Mesenchymal stem cell (in vitro differentiated cells and primary cell): ENCODE measurements at regions not wholly inside any gene's neighbourhood (a gene's known extent, or its start where the extent isn't known, plus 50 kb on each side); places are given as distances from the start of the nearest gene placed in this dataset.

Experiments
- DNase-seq: peaks from one replicate; pipeline ENCODE4 v3.0.0-alpha.2; 2013
- H2AFZ ChIP-seq: one replicate; pipeline ENCODE4 v1.6.1; 2013; ENCODE audit warnings: low read depth, mild to moderate bottlenecking, control low read depth, inconsistent platforms, low read length, moderate library complexity
- H2AK5ac ChIP-seq: 2 replicates; pipeline ENCODE4 v1.6.1; 2013; ENCODE audit warnings: low read length, moderate library complexity, mild to moderate bottlenecking, inconsistent platforms; ENCODE audit not compliant: severe bottlenecking
- H2BK120ac ChIP-seq: one replicate; pipeline ENCODE4 v1.6.1; 2013; ENCODE audit warnings: low read depth, mild to moderate bottlenecking, inconsistent platforms, low read length, moderate library complexity
- H2BK12ac ChIP-seq, 2 experiments: one replicate each; pipeline ENCODE4 v1.6.1; 2013; ENCODE audit warnings: inconsistent platforms in 2 of 2, low read length in 2 of 2, mild to moderate bottlenecking in 2 of 2, moderate library complexity in 2 of 2, control low read depth in 1 of 2
- H2BK15ac ChIP-seq: one replicate; pipeline ENCODE4 v1.6.1; 2013; ENCODE audit warnings: mild to moderate bottlenecking, low read depth, inconsistent platforms; ENCODE audit not compliant: poor library complexity, severe bottlenecking
- H2BK5ac ChIP-seq: 2 replicates; pipeline ENCODE4 v1.6.1; 2013; ENCODE audit warnings: low read depth, mild to moderate bottlenecking, low read length, control low read depth, inconsistent platforms; ENCODE audit not compliant: poor library complexity, severe bottlenecking
- H3K14ac ChIP-seq, 2 experiments: one replicate each; pipeline ENCODE4 v1.6.1; 2013; ENCODE audit warnings: inconsistent platforms in 2 of 2, low read length in 2 of 2, control low read depth in 1 of 2, mild to moderate bottlenecking in 1 of 2, moderate library complexity in 1 of 2
- H3K18ac ChIP-seq, 2 experiments: one replicate each; pipeline ENCODE4 v1.6.1; 2013; ENCODE audit warnings: inconsistent platforms in 2 of 2, low read length in 2 of 2, control low read depth in 1 of 2, low read depth in 1 of 2, mild to moderate bottlenecking in 1 of 2
- H3K23ac ChIP-seq, 2 experiments: one replicate each; pipeline ENCODE4 v1.6.1; 2013; ENCODE audit warnings: inconsistent platforms in 2 of 2, low read length in 2 of 2, mild to moderate bottlenecking in 2 of 2, moderate library complexity in 2 of 2, control low read depth in 1 of 2
- H3K27ac ChIP-seq: 2 replicates; pipeline ENCODE4 v1.5.1; 2013; ENCODE audit warnings: mild to moderate bottlenecking, moderate library complexity, low read length, control low read depth, inconsistent platforms; ENCODE audit not compliant: poor library complexity, severe bottlenecking
- H3K27me3 ChIP-seq, 2 experiments: 2 replicates each; pipeline versions ENCODE4 v1.6.1 to v1.7.0; 2013; ENCODE audit warnings: low read length in 2 of 2, mild to moderate bottlenecking in 2 of 2, moderate library complexity in 2 of 2, control low read depth in 1 of 2, inconsistent platforms in 1 of 2; ENCODE audit not compliant: control insufficient read depth in 1 of 2, insufficient read depth in 1 of 2
- H3K36me3 ChIP-seq, 2 experiments: 2 replicates each; pipeline versions ENCODE4 v1.6.1 to v1.7.0; 2013; ENCODE audit warnings: low read length in 2 of 2, control low read depth in 1 of 2, inconsistent platforms in 1 of 2, low read depth in 1 of 2, mild to moderate bottlenecking in 1 of 2; ENCODE audit not compliant: insufficient read depth in 2 of 2, control insufficient read depth in 1 of 2
- H3K4ac ChIP-seq, 2 experiments: one replicate each; pipeline ENCODE4 v1.6.1; 2013; ENCODE audit warnings: inconsistent platforms in 2 of 2, low read length in 2 of 2, mild to moderate bottlenecking in 2 of 2, moderate library complexity in 2 of 2, control low read depth in 1 of 2, low read depth in 1 of 2
- H3K4me1 ChIP-seq: 2 replicates; pipeline ENCODE4 v1.6.1; 2013; ENCODE audit warnings: low read depth, low read length, control low read depth; ENCODE audit not compliant: control insufficient read depth, insufficient read depth
- H3K4me2 ChIP-seq: 2 replicates; pipeline ENCODE4 v1.6.1; 2013; ENCODE audit warnings: low read length, mild to moderate bottlenecking, inconsistent platforms; ENCODE audit not compliant: poor library complexity, severe bottlenecking
- H3K4me3 ChIP-seq, 2 experiments: 2 replicates each; pipeline versions ENCODE4 v1.5.1 to v1.7.0; 2013; ENCODE audit warnings: low read length in 2 of 2, mild to moderate bottlenecking in 2 of 2, control low read depth in 1 of 2, low read depth in 1 of 2; ENCODE audit not compliant: insufficient read depth in 1 of 2
- H3K79me1 ChIP-seq: replicated peaks from 2 replicates; pipeline ENCODE4 v1.6.1; 2013; ENCODE audit warnings: mild to moderate bottlenecking, control low read depth, low read length, inconsistent platforms; ENCODE audit not compliant: poor library complexity, severe bottlenecking
- H3K9ac ChIP-seq: 2 replicates; pipeline ENCODE4 v1.7.0; 2013; ENCODE audit warnings: mild to moderate bottlenecking, low read length, moderate library complexity
- H3K9me3 ChIP-seq: 2 replicates; pipeline ENCODE4 v1.7.0; 2013; ENCODE audit warnings: mild to moderate bottlenecking, low read length; ENCODE audit not compliant: control insufficient read depth
- H4K8ac ChIP-seq: one replicate; pipeline ENCODE4 v1.6.1; 2013; ENCODE audit warnings: inconsistent platforms, mild to moderate bottlenecking, low read length, moderate library complexity
- H4K91ac ChIP-seq: one replicate; pipeline ENCODE4 v1.6.1; 2013; ENCODE audit warnings: mild to moderate bottlenecking, low read length, inconsistent platforms
- WGBS: methylation state at CpG from one replicate; pipeline ENCODE4 v1.1.7; 2013; ENCODE audit warnings: mixed read lengths; 5-methylcytosine and 5-hydroxymethylcytosine counted together

DNA sequence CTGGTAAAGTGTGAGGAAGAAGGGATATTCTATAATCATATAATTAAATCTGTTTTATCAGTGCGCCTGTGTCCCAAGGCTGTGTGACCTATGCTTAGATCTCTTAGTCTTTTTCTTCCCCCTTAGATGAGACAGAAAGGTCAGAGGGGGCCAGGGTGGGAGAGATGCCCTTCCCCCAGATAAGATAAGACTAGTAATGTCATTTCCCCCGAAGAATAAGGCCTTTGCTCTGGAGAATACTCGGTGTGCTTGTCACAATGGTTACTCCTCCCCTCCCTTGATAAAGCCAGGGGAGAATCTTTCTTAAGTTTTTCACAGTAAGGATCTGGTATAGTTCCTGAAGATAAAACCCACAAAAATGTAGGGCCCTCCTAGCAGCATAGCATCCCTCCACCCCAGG, 1041.8 kb downstream of the SORCS3 start:
- H3K18ac ChIP-seq, result no peak overlapping the region
- no peaks in the 10 kb centered on the region for H3K4me1 ChIP-seq
- no peak overlapping the region for H4K8ac ChIP-seq
- H2BK15ac ChIP-seq, result no peak overlapping the region
- H3K9ac ChIP-seq, result no peak overlapping the region
- no peak overlapping the region for H2BK5ac ChIP-seq
- no peak overlapping the region for H4K91ac ChIP-seq
- H2AK5ac ChIP-seq, result no peak overlapping the region
- no peak overlapping the region for H3K23ac ChIP-seq
- H3K14ac ChIP-seq, result no peak overlapping the region
- 0% methylated on average over 1 of the region's 3 CpGs for WGBS
- no peak overlapping the region for H3K4me2 ChIP-seq
- no peaks in the 10 kb centered on the region for H3K79me1 ChIP-seq
- no peaks in the 10 kb centered on the region for H3K36me3 ChIP-seq
- peaks cover 8% of the 10 kb centered on the region for H3K9me3 ChIP-seq
- no peak overlapping the region for H2BK12ac ChIP-seq
- no peak for DNase-seq
- no peak overlapping the region for H2AFZ ChIP-seq
- H3K4me3 ChIP-seq, result no peak overlapping the region
- no peak overlapping the region for H2BK120ac ChIP-seq
- H3K27me3 ChIP-seq, result no peaks in the 10 kb centered on the region
- H3K27ac ChIP-seq, result no peak overlapping the region
- H3K4ac ChIP-seq, result no peak overlapping the region

DNA sequence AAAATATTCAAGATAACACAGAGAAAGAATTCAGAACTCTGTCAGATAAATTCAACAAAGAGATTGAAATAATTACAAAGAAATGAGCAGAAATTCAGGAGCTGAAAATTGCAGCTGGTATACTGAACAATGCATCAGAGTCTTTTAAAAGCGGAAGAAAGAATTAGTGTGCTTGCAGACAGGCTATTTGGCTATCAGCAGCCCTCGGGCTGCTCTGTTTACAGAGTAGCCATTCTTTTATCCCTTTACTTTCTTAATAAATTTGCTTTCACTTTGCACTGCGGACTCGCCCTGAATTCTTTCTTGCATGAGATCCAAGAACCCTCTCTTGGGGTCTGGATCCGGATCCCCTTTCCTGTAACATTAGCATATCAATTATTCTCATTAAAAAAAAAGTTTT, 1040.0 kb downstream of the SORCS3 start:
- H4K8ac ChIP-seq, result no peak overlapping the region
- H2BK12ac ChIP-seq, result no peak overlapping the region
- no peak overlapping the region for H3K27ac ChIP-seq
- no peak overlapping the region for H3K4me2 ChIP-seq
- H2AK5ac ChIP-seq, result no peak overlapping the region
- H2BK5ac ChIP-seq, result no peak overlapping the region
- H3K4me1 ChIP-seq, result no peaks in the 10 kb centered on the region
- H3K36me3 ChIP-seq, result no peaks in the 10 kb centered on the region
- no peaks in the 10 kb centered on the region for H3K27me3 ChIP-seq
- no peak overlapping the region for H3K14ac ChIP-seq
- H4K91ac ChIP-seq, result no peak overlapping the region
- H2BK120ac ChIP-seq, result no peak overlapping the region
- H2AFZ ChIP-seq, result no peak overlapping the region
- H2BK15ac ChIP-seq, result no peak overlapping the region
- no peak overlapping the region for H3K18ac ChIP-seq
- no peak for DNase-seq
- no peaks in the 10 kb centered on the region for H3K79me1 ChIP-seq
- no peak overlapping the region for H3K9ac ChIP-seq
- WGBS, result 76% methylated on average over 4 of the region's 5 CpGs
- peaks cover 6% of the 10 kb centered on the region for H3K9me3 ChIP-seq
- no peak overlapping the region for H3K23ac ChIP-seq
- H3K4ac ChIP-seq, result no peak overlapping the region
- H3K4me3 ChIP-seq, result no peak overlapping the region

GRCh38 chr10:105679781-105680180, 1038.7 kb downstream of the SORCS3 start:
- H2BK15ac ChIP-seq, result no peak overlapping the region
- 68% methylated on average over 1 of the region's 1 CpG for WGBS

GRCh38 chr10:105675333-105675732, 1034.2 kb downstream of the SORCS3 start:
- H3K79me1 ChIP-seq, result no peaks in the 10 kb centered on the region
- H2BK15ac ChIP-seq, result no peak overlapping the region
- no peak overlapping the region for H3K4me3 ChIP-seq
- H3K14ac ChIP-seq, result no peak overlapping the region
- no peak overlapping the region for H3K4me2 ChIP-seq
- no peak overlapping the region for H3K27ac ChIP-seq
- no peak overlapping the region for H4K91ac ChIP-seq
- no peak for DNase-seq
- no peaks in the 10 kb centered on the region for H3K4me1 ChIP-seq
- H3K27me3 ChIP-seq, result no peaks in the 10 kb centered on the region
- H3K18ac ChIP-seq, result no peak overlapping the region
- H3K4ac ChIP-seq, result no peak overlapping the region
- no peak overlapping the region for H2BK12ac ChIP-seq
- no peak overlapping the region for H2BK5ac ChIP-seq
- no peak overlapping the region for H2AK5ac ChIP-seq
- H3K9me3 ChIP-seq, result no peaks in the 10 kb centered on the region
- H2BK120ac ChIP-seq, result no peak overlapping the region
- no peak overlapping the region for H4K8ac ChIP-seq
- H3K9ac ChIP-seq, result no peak overlapping the region
- no peaks in the 10 kb centered on the region for H3K36me3 ChIP-seq
- H3K23ac ChIP-seq, result no peak overlapping the region
- no CpG with 5 or more reads among the region's 1 CpG for WGBS
- H2AFZ ChIP-seq, result no peak overlapping the region

More at GRCh38 chr10:105679781-105680180, 1038.7 kb downstream of the SORCS3 start:
- no peaks in the 10 kb centered on the region for H3K27me3 ChIP-seq
- no peak overlapping the region for H2BK5ac ChIP-seq
- H4K8ac ChIP-seq, result no peak overlapping the region
- H3K27ac ChIP-seq, result no peak overlapping the region
- no peak overlapping the region for H3K4me2 ChIP-seq
- H3K4me3 ChIP-seq, result no peak overlapping the region
- H3K36me3 ChIP-seq, result no peaks in the 10 kb centered on the region
- H3K9me3 ChIP-seq, result no peaks in the 10 kb centered on the region
- H3K23ac ChIP-seq, result no peak overlapping the region
- H2AFZ ChIP-seq, result no peak overlapping the region
- H3K18ac ChIP-seq, result no peak overlapping the region
- no peaks in the 10 kb centered on the region for H3K79me1 ChIP-seq
- no peak overlapping the region for H4K91ac ChIP-seq
- H3K4me1 ChIP-seq, result no peaks in the 10 kb centered on the region
- H2AK5ac ChIP-seq, result no peak overlapping the region
- no peak for DNase-seq
- no peak overlapping the region for H3K14ac ChIP-seq
- H3K4ac ChIP-seq, result no peak overlapping the region
- H2BK120ac ChIP-seq, result no peak overlapping the region
- H2BK12ac ChIP-seq, result no peak overlapping the region
- H3K9ac ChIP-seq, result no peak overlapping the region
